ENCODE measurements at regions not wholly inside any gene's neighbourhood (a gene's known extent, or its start where the extent isn't known, plus 50 kb on each side); places are given as distances from the start of the nearest gene placed in this dataset.

DNA sequence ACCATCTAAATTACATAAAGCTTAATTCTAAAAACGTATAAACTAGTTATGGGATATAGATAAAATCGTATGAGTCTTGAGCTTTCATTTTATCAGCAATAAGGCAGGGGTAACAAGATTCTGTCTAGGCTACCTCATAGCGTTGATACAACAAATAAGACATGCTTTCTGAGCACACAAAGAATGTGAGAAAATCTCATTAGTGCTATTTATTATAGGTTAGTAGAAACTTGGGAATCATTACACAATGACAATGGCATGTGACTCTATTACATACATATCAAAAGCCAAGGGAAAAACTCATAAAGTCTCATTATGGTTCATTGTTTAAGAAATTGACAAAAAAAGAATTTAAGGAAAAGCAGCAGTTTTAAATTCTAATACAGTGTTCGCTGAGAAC lies 448.6 kb downstream of the PLK2 start:
- TF ChIP-seq CTCF (IDR thresholded peaks at IDR 0.05; ENCODE audit: borderline replicate concordance, extremely low read depth, low read length, poor library complexity, severe bottlenecking) (no peak), EZH2 (IDR thresholded peaks at IDR 0.05; ENCODE audit: borderline replicate concordance, low read depth, low read length, severe bottlenecking) (no peak)
